ENCODE measurements at regions not wholly inside any gene's neighbourhood (a gene's known extent, or its start where the extent isn't known, plus 50 kb on each side); places are given as distances from the start of the nearest gene placed in this dataset.

- intact Hi-C loops (cut with micrococcal nuclease): no loop called here
- no peak for ATAC-seq
- Histone ChIP-seq H3K79me2 (ENCODE audit: insufficient read depth, low read length) (no peaks in the 10 kb centered on the region), H3K9me2 (ENCODE audit: insufficient read depth) (no peaks in the 10 kb centered on the region), H3K27ac (ENCODE audit: low read depth, low read length) (no peak overlapping the region), H3K9me3 (ENCODE audit: control insufficient read depth in 1 of 2, insufficient read depth in 1 of 2, low read depth in 1 of 2, low read length in 2 of 2) (no peaks in the 10 kb centered on the region), H3K9ac (ENCODE audit: low read length) (no peak overlapping the region), H2AFZ (ENCODE audit: low read depth, low read length, poor library complexity, severe bottlenecking) (no peak overlapping the region), H3K4me2 (ENCODE audit: low read length) (no peak overlapping the region), H4K20me1 (ENCODE audit: insufficient read depth) (no peaks in the 10 kb centered on the region; the same call in 1 of the 2 replicates), H3K36me3 (ENCODE audit: control insufficient read depth in 1 of 2, insufficient read depth in 2 of 2, low read length in 2 of 2) (no peaks in the 10 kb centered on the region), H3K4me3 (replicated peaks in 1 of 2; ENCODE audit: low read depth in 1 of 2, low read length in 2 of 2) (no peak overlapping the region), H3K27me3 (ENCODE audit: insufficient read depth, low read length) (peaks cover 33% of the 10 kb centered on the region), H3K4me1 (ENCODE audit: control insufficient read depth in 1 of 2, insufficient read depth in 2 of 2, low read length in 2 of 2) (no peaks in the 10 kb centered on the region)
- TF ChIP-seq EGR1 (IDR thresholded peaks at IDR 0.05; ENCODE audit: low read depth) (no peak), CTCF (IDR thresholded peaks at IDR 0.05 in 2 of 3, conservative IDR thresholded peaks at IDR 0.05 in 1 of 3; ENCODE audit: borderline replicate concordance in 1 of 3, insufficient read depth in 1 of 3, low read depth in 2 of 3, low read length in 2 of 3) (no peak)
- TF ChIP-seq, protein P1, sequence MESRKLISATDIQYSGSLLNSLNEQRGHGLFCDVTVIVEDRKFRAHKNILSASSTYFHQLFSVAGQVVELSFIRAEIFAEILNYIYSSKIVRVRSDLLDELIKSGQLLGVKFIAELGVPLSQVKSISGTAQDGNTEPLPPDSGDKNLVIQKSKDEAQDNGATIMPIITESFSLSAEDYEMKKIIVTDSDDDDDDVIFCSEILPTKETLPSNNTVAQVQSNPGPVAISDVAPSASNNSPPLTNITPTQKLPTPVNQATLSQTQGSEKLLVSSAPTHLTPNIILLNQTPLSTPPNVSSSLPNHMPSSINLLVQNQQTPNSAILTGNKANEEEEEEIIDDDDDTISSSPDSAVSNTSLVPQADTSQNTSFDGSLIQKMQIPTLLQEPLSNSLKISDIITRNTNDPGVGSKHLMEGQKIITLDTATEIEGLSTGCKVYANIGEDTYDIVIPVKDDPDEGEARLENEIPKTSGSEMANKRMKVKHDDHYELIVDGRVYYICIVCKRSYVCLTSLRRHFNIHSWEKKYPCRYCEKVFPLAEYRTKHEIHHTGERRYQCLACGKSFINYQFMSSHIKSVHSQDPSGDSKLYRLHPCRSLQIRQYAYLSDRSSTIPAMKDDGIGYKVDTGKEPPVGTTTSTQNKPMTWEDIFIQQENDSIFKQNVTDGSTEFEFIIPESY (IDR thresholded peaks at IDR 0.05; ENCODE audit: extremely low read depth, insufficient replicate concordance, low read length): no peak
- DNase-seq (ENCODE audit: low read depth, low spot score): no peak
- CTCF ChIA-PET: no interaction called here
- no TSS peak for BruUV-seq (replicated peaks)
- POLR2A ChIA-PET: no interaction called here
- RAD21 ChIA-PET (ENCODE audit: low non-redundant PET in 1 of 2, low total read pairs in 2 of 2, uncharacterized antibody in 2 of 2, unreplicated experiment in 2 of 2): no interaction called here
Observed at GRCh38 chr7:25430200-25430931, 202.1 kb upstream of the NPVF start.

All from HCT116 (cell line).